ENCODE measurements at regions not wholly inside any gene's neighbourhood (a gene's known extent, or its start where the extent isn't known, plus 50 kb on each side); places are given as distances from the start of the nearest gene placed in this dataset.

GRCh38 chr12:100741084-100741711 is 53.4 kb upstream of the ANO4 start:
- peak; percentile 17 to 18 for DNase-seq

- DNase-seq: no peak
Observed at GRCh38 chr12:100743060-100743459, 51.5 kb upstream of the ANO4 start.
